Small intestine (tissue), 7 donors: ENCODE measurements at regions not wholly inside any gene's neighbourhood (a gene's known extent, or its start where the extent isn't known, plus 50 kb on each side); places are given as distances from the start of the nearest gene placed in this dataset.

Experiments
- DNase-seq, 2 donors: peaks; one replicate each; pipeline versions ENCODE4 v3.0.0 to v3.0.0-alpha.2; 2013
- FAIRE-seq: peaks from 2 replicates; lab custom pipeline; 2012; peaks lifted over from hg19 to GRCh38; lab: Jason Lieb, UNC
- H3K27ac ChIP-seq, 3 donors: one replicate each; pipeline ENCODE4 v1.5.1; 2013; ENCODE audit warnings: low read length in 2 of 3, mild to moderate bottlenecking in 2 of 3, control low read depth in 1 of 3, inconsistent platforms in 1 of 3, low read depth in 1 of 3, moderate library complexity in 1 of 3
- H3K27me3 ChIP-seq, 3 donors: one replicate each; pipeline ENCODE4 v1.6.1; 2013; ENCODE audit warnings: low read length in 3 of 3, inconsistent platforms in 1 of 3; ENCODE audit not compliant: control insufficient read depth in 3 of 3, insufficient read depth in 3 of 3
- H3K36me3 ChIP-seq, 3 donors: one replicate each; pipeline ENCODE4 v1.6.1; 2013; ENCODE audit warnings: low read length in 3 of 3, inconsistent platforms in 1 of 3, low read depth in 1 of 3, mild to moderate bottlenecking in 1 of 3, moderate library complexity in 1 of 3; ENCODE audit not compliant: control insufficient read depth in 3 of 3, insufficient read depth in 2 of 3
- H3K4me1 ChIP-seq, 3 donors: one replicate each; pipeline ENCODE4 v1.6.1; 2013; ENCODE audit warnings: low read length in 2 of 3, inconsistent platforms in 1 of 3, low read depth in 1 of 3, mild to moderate bottlenecking in 1 of 3, moderate library complexity in 1 of 3; ENCODE audit not compliant: control insufficient read depth in 3 of 3, insufficient read depth in 2 of 3
- H3K4me3 ChIP-seq, 3 donors: one replicate each; pipeline ENCODE4 v1.5.1; 2013; ENCODE audit warnings: low read length in 3 of 3, control low read depth in 1 of 3, inconsistent platforms in 1 of 3, low read depth in 1 of 3, mild to moderate bottlenecking in 1 of 3, moderate library complexity in 1 of 3
- H3K9me3 ChIP-seq, 2 donors: one replicate each; pipeline ENCODE4 v1.6.1; 2013; ENCODE audit warnings: low read depth in 1 of 2, low read length in 1 of 2; ENCODE audit not compliant: control insufficient read depth in 2 of 2, insufficient read depth in 1 of 2
- WGBS, 3 donors: extraction: QIAGEN DNeasy Blood & Tissue Kit; methylation state at CpG; one replicate each; pipeline ENCODE4 v1.1.7; 2013; 5-methylcytosine and 5-hydroxymethylcytosine counted together
- donor health status: healthy with polysubstance abuse.
- donor health status: control.
- donor health status: control.
- donor health status: Bipolar disorder and iron deficiency.
- donor health status: healthy.

DNA sequence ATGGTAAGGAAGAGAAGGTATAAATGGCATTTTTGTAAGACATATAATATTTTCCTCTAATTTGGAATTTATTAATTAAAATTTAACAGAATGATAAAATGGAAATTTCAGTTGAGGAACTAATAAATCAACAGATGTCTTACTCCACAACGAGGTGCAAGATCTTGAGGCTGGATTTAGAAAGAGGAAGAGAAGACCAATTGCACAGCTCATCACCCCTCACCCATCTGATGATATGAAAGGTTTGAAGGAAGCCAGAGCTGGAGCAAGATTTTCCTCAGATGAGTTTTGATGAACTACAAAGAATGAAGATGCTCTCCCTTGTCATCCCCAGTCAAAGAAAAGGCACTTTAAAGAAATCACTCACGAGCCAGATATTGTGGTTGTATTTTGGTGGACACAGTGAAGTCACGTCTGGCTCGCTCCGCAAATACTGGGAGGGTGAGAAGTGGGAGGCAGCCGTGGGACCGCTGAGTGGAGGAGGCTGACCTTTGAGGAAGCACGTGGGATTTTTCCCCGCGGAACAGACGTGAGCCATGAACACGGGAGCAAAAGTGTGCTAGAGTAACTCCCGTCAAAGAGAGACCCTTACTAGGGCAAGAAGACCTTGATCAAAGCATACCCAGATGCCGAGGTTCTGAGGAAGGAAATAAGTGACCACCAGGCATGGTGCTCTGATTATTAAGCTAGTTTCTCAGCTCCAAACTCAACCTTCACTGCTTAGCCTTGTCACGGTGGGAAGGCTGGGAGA is 511.4 kb downstream of the RNF144A start:
- no peak overlapping the region for H3K27ac ChIP-seq
- 76 to 87% (median 79%) methylated on average over 15 of the region's 15 CpGs for WGBS, 3 donors
- H3K4me1 ChIP-seq, result no peaks in the 10 kb centered on the region
- no peak overlapping the region for H3K4me3 ChIP-seq
- DNase-seq, result no peak
- H3K36me3 ChIP-seq, result no peaks in the 10 kb centered on the region
- FAIRE-seq, result no peak
- H3K9me3 ChIP-seq, result no peaks in the 10 kb centered on the region
- peaks cover 0 to 15% (median 3%) of the 10 kb centered on the region in 3 donors for H3K27me3 ChIP-seq

DNA sequence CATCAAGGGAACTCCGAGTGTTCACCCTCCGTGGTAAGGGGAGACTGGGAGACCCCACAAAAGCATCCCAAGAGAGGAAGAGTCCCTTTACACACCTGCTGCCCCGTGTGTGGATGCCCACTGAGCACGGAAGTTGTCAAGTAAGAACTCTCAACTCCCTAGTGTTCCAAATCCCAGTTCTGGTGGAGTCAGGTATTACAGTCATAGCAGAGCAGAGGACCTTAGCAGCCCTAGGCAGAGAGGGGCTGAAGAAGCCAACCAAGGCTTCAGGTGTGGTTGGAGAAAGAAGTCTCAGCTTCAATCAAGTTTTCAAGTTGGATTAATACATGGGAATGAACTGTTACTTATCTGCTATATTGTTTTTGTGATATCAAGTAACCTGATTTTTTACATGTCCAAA is 512.5 kb downstream of the RNF144A start:
- Histone ChIP-seq H3K9me3 (peaks cover 0 to 4% of the 10 kb centered on the region in 2 donors), H3K36me3 (no peaks in the 10 kb centered on the region), H3K4me3 (no peak overlapping the region), H3K27ac (no peak overlapping the region), H3K27me3 (peaks cover 0 to 15% (median 3%) of the 10 kb centered on the region in 3 donors), H3K4me1 (no peaks in the 10 kb centered on the region)
- WGBS, 3 donors, result 75 to 91% (median 89%) methylated on average over 4 of the region's 4 CpGs
- DNase-seq, result no peak
- FAIRE-seq, result no peak

DNA sequence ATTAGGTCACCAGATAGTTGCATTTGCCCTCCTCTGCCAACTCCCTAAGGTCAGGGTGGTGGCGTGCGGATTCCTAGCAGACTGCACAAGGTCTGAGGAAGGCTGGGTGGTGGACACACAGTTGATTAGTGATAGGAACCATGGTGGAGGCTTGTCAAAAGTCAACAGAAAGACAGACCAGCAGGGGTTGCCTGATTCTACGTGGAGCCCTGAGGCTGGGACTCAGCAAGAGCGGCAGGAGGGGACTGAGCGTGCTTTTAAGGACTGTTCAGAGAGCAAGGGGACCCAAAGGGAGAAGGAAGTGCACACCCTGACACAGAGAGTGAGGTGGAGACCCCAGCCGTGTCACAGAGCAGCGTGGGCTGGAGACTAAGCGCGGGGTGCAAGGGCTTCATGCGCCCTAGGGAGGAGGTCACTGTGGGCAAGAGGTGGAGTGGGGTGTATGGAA is 513.2 kb downstream of the RNF144A start:
- H3K4me1 ChIP-seq, result no peaks in the 10 kb centered on the region
- peak overlapping the region in 1 of 3 donors; percentile 41 for H3K4me3 ChIP-seq
- H3K27ac ChIP-seq, result peak overlapping the region in 2 of 3 donors; percentile 47 to 84
- FAIRE-seq (no peak), DNase-seq (peak in 1 of 2 donors; percentile 20)
- no peaks in the 10 kb centered on the region for H3K36me3 ChIP-seq
- WGBS, 3 donors, result 77 to 83% (median 79%) methylated on average over 10 of the region's 10 CpGs
- peaks cover 0 to 15% (median 3%) of the 10 kb centered on the region in 3 donors for H3K27me3 ChIP-seq
- H3K9me3 ChIP-seq, result peaks cover 0 to 4% of the 10 kb centered on the region in 2 donors

GRCh38 chr2:7430869-7431641 is 513.8 kb downstream of the RNF144A start:
- Histone ChIP-seq H3K36me3 (no peaks in the 10 kb centered on the region), H3K4me3 (peak overlapping the region in 2 of 3 donors; percentile 35 to 41), H3K4me1 (no peaks in the 10 kb centered on the region), H3K9me3 (peaks cover 0 to 4% of the 10 kb centered on the region in 2 donors), H3K27ac (peak overlapping the region in 2 of 3 donors; percentile 81 to 84), H3K27me3 (peaks cover 0 to 15% (median 3%) of the 10 kb centered on the region in 3 donors)
- 5 to 13% (median 6%) methylated on average over 43 to 56 of the region's 56 CpGs for WGBS, 3 donors
- FAIRE-seq (no peak), DNase-seq (peak; percentile 23 to 62)

- no peak overlapping the region for H3K4me3 ChIP-seq
- H3K4me1 ChIP-seq, result no peaks in the 10 kb centered on the region
- H3K27ac ChIP-seq, result no peak overlapping the region
- WGBS, 3 donors, result 85 to 88% (median 86%) methylated on average over 4 of the region's 4 CpGs
- H3K36me3 ChIP-seq, result no peaks in the 10 kb centered on the region
- FAIRE-seq, result no peak
- H3K27me3 ChIP-seq, result peaks cover 0 to 15% (median 3%) of the 10 kb centered on the region in 3 donors
- DNase-seq, result no peak
- H3K9me3 ChIP-seq, result peaks cover 0 to 4% of the 10 kb centered on the region in 2 donors
These were observed 515.2 kb downstream of the RNF144A start for GRCh38 chr2:7432436-7432835.

GRCh38 chr2:7436096-7436906 is 519.1 kb downstream of the RNF144A start:
- Histone ChIP-seq H3K4me3 (no peak overlapping the region), H3K4me1 (no peaks in the 10 kb centered on the region), H3K9me3 (peaks cover 0 to 4% of the 10 kb centered on the region in 2 donors), H3K27me3 (no peaks in the 10 kb centered on the region), H3K27ac (peak overlapping the region in 1 of 3 donors; percentile 8), H3K36me3 (no peaks in the 10 kb centered on the region)
- WGBS, 3 donors, result 72 to 76% (median 76%) methylated on average over 9 of the region's 9 CpGs
- DNase-seq, result no peak
- no peak for FAIRE-seq

GRCh38 chr2:7437141-7437540 is 519.9 kb downstream of the RNF144A start:
- Histone ChIP-seq H3K36me3 (no peaks in the 10 kb centered on the region), H3K27ac (no peak overlapping the region), H3K9me3 (peaks cover 0 to 4% of the 10 kb centered on the region in 2 donors), H3K27me3 (no peaks in the 10 kb centered on the region), H3K4me1 (no peaks in the 10 kb centered on the region), H3K4me3 (no peak overlapping the region)
- FAIRE-seq (no peak), DNase-seq (no peak)
